Tibial nerve (tissue), 4 donors: ENCODE measurements at regions not wholly inside any gene's neighbourhood (a gene's known extent, or its start where the extent isn't known, plus 50 kb on each side); places are given as distances from the start of the nearest gene placed in this dataset.

Experiments
- DNase-seq, 2 donors: peaks; one replicate each; pipeline ENCODE4 v3.0.0-alpha.2; 2019; ENCODE audit warnings: low spot score in 2 of 2
- H3K27ac ChIP-seq, 4 donors: fragments of 200-600 bp; sonication (generic) in 3 of 4; one replicate each; pipeline ENCODE4 v1.5.1; 2017 to 2019; ENCODE audit warnings: mild to moderate bottlenecking in 1 of 4
- H3K27me3 ChIP-seq, 2 donors: fragments of 200-600 bp; sonication (generic) in 1 of 2; one replicate each; pipeline versions ENCODE4 v1.5.1 to v1.6.0; 2017 to 2019
- H3K36me3 ChIP-seq, 3 donors: fragments of 200-600 bp; sonication (generic); one replicate each; pipeline ENCODE4 v1.5.1; 2018 to 2019
- H3K4me1 ChIP-seq, 4 donors: fragments of 200-600 bp; sonication (generic) in 3 of 4; one replicate each; pipeline ENCODE4 v1.5.1; 2017 to 2019
- H3K4me3 ChIP-seq, 4 donors: fragments of 200-600 bp; sonication (generic) in 3 of 4; one replicate each; pipeline ENCODE4 v1.5.1; 2017 to 2019; ENCODE audit warnings: mild to moderate bottlenecking in 1 of 4, moderate library complexity in 1 of 4
- H3K9me3 ChIP-seq, 4 donors: fragments of 200-600 bp; sonication (generic) in 3 of 4; one replicate each; pipeline ENCODE4 v1.5.1; 2017 to 2019
- EP300 ChIP-seq, 2 donors: sonication (generic); formaldehyde crosslinking; IDR thresholded peaks; one replicate each; pipeline ENCODE4 v1.6.1; 2017; ENCODE audit warnings: antibody characterized with exemption in 2 of 2, mild to moderate bottlenecking in 1 of 2
- POLR2A ChIP-seq, 2 donors: fragments of 450-650 bp; IDR thresholded peaks; one replicate each; pipeline ENCODE4 v1.6.1; 2017; ENCODE audit warnings: antibody characterized with exemption in 2 of 2, mild to moderate bottlenecking in 2 of 2, moderate library complexity in 2 of 2
- WGBS, 2 donors: methylation state at CpG; one replicate each; pipeline ENCODE4 v1.1.5; 2018; 5-methylcytosine and 5-hydroxymethylcytosine counted together
- TF ChIP-seq, protein P1 (sequence below), 5 experiments: fragments of 200-600 bp in 3 of 5; fragments of 450-650 bp in 2 of 5; sonication (generic) in 3 of 5; IDR thresholded peaks; one replicate each; pipeline ENCODE4 v1.5.1; 2016 to 2019; ENCODE audit warnings: antibody characterized with exemption in 5 of 5, mild to moderate bottlenecking in 3 of 5, moderate library complexity in 2 of 5

DNA sequence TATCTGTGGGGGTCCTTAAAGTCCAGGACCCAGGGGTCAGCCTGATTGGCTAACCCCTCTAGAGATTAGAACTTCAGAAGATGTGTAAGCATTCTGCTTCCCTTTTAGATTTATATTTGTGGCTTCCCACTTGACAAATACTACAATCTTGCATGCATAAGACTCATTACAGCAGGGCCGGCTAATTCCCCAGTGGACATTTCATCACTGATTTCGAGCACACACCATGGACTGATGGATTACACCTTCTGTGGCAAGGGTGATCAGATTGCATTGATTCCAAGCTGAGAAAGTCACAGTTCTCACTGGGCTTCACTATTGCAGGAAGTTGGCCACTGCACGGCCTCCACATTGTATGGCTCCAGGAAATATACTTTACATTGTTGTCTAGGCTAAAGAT is 65.8 kb upstream of the DAPK1 start:
- Histone ChIP-seq H3K9me3 (no peaks in the 10 kb centered on the region), H3K4me1 (no peaks in the 10 kb centered on the region), H3K27me3 (no peaks in the 10 kb centered on the region), H3K36me3 (no peaks in the 10 kb centered on the region), H3K4me3 (no peak overlapping the region), H3K27ac (no peak overlapping the region)
- 89 to 90% methylated on average over 3 of the region's 3 CpGs for WGBS, 2 donors
- DNase-seq, result no peak
- TF ChIP-seq, protein P1, sequence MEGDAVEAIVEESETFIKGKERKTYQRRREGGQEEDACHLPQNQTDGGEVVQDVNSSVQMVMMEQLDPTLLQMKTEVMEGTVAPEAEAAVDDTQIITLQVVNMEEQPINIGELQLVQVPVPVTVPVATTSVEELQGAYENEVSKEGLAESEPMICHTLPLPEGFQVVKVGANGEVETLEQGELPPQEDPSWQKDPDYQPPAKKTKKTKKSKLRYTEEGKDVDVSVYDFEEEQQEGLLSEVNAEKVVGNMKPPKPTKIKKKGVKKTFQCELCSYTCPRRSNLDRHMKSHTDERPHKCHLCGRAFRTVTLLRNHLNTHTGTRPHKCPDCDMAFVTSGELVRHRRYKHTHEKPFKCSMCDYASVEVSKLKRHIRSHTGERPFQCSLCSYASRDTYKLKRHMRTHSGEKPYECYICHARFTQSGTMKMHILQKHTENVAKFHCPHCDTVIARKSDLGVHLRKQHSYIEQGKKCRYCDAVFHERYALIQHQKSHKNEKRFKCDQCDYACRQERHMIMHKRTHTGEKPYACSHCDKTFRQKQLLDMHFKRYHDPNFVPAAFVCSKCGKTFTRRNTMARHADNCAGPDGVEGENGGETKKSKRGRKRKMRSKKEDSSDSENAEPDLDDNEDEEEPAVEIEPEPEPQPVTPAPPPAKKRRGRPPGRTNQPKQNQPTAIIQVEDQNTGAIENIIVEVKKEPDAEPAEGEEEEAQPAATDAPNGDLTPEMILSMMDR (IDR thresholded peaks at IDR 0.05), result no peak
- no peak for TF ChIP-seq POLR2A (IDR thresholded peaks at IDR 0.05)
- TF ChIP-seq EP300 (IDR thresholded peaks at IDR 0.05), result no peak

DNA sequence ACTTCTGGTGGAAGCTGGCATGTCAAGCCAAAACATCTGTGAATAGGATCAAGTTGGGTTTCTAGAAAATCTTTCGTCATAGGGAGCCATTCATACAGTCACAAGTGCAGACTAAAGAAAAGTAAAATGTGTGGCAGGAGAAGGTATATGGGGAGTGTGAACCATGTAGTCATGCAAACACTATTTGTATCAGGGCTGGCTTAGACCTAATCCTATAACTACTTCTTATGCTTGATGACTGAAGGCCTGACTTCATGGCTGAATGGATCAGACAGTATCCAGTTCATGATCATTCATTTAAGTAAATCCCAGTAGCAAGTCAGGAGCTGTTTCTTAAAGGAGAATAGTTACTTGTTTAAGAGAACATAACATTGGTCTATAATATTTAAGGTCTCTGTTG is 63.8 kb upstream of the DAPK1 start:
- H3K4me1 ChIP-seq, result no peaks in the 10 kb centered on the region
- no peaks in the 10 kb centered on the region for H3K36me3 ChIP-seq
- TF ChIP-seq EP300 (IDR thresholded peaks at IDR 0.05), result no peak
- no peak for TF ChIP-seq POLR2A (IDR thresholded peaks at IDR 0.05)
- TF ChIP-seq, protein P1 (IDR thresholded peaks at IDR 0.05), result no peak
- H3K4me3 ChIP-seq, result no peak overlapping the region
- H3K9me3 ChIP-seq, result no peaks in the 10 kb centered on the region
- DNase-seq, result no peak
- WGBS, 2 donors, result 93 to 100% methylated on average over 1 of the region's 1 CpG
- no peaks in the 10 kb centered on the region for H3K27me3 ChIP-seq
- no peak overlapping the region for H3K27ac ChIP-seq

DNA sequence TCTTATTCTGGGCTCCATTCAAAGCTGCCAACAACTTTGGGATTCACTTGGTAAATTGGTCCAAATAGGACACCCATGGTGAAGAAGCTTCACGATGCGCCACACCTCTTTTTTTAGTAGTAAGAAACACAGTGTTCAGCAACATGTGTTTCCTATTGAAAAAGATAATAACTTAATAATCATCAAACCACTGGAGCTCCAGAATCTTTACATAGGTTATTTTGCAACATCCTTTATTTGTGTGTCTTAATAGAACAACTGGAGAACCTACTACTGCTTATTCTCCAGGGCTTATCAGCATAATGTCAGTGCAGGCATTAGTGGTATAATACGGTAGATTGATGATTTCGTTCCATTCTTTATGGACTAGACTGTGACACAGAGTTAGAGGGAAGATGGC is 63.3 kb upstream of the DAPK1 start:
- WGBS, 2 donors, result 81 to 84% methylated on average over 4 of the region's 4 CpGs
- Histone ChIP-seq H3K4me3 (no peak overlapping the region), H3K27me3 (no peaks in the 10 kb centered on the region), H3K36me3 (no peaks in the 10 kb centered on the region), H3K27ac (no peak overlapping the region), H3K9me3 (no peaks in the 10 kb centered on the region), H3K4me1 (no peaks in the 10 kb centered on the region)
- no peak for TF ChIP-seq EP300 (IDR thresholded peaks at IDR 0.05)
- no peak for DNase-seq

DNA sequence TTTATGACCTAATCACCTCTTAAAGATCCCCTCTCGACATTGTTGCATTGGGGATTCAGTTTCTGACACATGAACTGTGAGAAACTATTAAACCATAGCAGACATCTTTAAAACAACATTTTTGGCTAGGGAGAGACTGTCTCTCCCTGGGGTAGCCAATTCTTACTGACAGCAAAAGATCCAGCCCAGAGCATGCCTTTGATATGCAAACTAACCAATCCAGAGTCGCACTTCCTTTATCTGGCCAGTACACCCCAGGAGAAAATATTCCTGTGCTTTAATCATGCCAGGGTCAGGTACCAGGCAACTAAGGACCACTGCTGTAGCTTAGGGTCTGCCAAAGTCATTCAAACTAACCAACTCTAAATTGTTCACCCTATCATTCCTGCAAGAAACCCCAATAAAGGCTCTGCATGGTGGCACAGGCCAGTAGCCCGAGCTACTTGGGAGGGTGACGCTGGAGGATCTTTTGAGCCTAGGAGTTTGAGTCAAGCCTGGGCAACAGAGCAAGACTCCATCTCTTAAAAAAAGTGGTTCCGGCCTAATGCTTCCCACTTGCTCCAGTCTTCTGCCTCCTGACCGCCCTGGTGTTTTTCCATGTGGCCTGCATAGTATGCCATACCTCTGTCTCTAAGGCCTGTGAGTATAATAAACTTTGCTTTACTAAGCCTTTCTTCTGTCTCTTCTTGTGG is 62.3 kb upstream of the DAPK1 start:
- H3K4me1 ChIP-seq, result no peaks in the 10 kb centered on the region
- no peak overlapping the region for H3K4me3 ChIP-seq
- DNase-seq, result no peak
- no peaks in the 10 kb centered on the region for H3K9me3 ChIP-seq
- TF ChIP-seq EP300 (IDR thresholded peaks at IDR 0.05) (no peak), POLR2A (IDR thresholded peaks at IDR 0.05) (no peak)
- TF ChIP-seq, protein P1 (IDR thresholded peaks at IDR 0.05), result no peak
- H3K27ac ChIP-seq, result no peak overlapping the region
- H3K27me3 ChIP-seq, result no peaks in the 10 kb centered on the region
- WGBS, 2 donors, result 75% methylated on average over 5 to 6 of the region's 6 CpGs
- H3K36me3 ChIP-seq, result no peaks in the 10 kb centered on the region

DNA sequence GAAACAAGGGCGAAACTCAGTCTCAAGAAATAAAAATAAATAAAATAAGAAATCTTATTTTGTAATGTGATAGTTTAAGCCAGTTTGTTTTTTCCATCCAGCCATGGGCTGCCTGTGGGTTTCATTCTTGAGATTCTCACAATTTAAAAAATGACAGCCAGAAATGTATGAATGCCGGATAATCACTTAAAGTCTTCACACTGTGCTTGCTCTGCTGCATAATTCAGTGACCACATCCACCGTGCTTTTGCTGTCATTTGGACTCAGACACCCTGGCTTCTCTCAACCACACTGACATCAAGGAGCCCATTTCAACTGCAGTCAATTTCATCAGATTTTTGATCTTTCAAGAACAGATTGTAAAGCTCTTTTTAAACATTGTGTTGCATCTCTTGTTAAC is 61.0 kb upstream of the DAPK1 start:
- WGBS, 2 donors, result 66 to 67% methylated on average over 3 of the region's 3 CpGs
- TF ChIP-seq POLR2A (IDR thresholded peaks at IDR 0.05) (no peak), EP300 (IDR thresholded peaks at IDR 0.05) (no peak)
- DNase-seq, result no peak
- H3K36me3 ChIP-seq, result no peaks in the 10 kb centered on the region
- no peak overlapping the region for H3K4me3 ChIP-seq
- H3K27ac ChIP-seq, result no peak overlapping the region
- no peaks in the 10 kb centered on the region for H3K9me3 ChIP-seq
- H3K27me3 ChIP-seq, result no peaks in the 10 kb centered on the region
- no peaks in the 10 kb centered on the region for H3K4me1 ChIP-seq

DNA sequence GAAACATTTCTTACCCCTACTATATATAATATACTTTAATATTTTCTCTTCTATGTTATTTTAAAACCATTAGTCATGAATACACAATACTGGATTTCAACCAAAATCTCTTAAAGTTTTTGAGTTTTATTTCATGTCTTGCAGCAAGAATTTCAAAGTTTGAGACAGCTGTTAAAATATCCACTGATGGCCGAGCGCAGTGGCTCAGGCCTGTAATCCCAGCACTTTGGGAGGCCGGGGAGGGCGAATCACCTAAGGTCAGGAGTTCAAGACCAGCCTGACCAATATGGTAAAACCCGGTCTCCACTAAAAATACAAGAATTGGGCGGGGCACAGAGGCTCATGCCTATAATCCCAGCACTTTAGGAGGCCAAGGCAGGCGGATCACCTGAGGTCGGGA is 59.7 kb upstream of the DAPK1 start:
- WGBS, 2 donors, result 76 to 77% methylated on average over 8 of the region's 8 CpGs
- no peaks in the 10 kb centered on the region for H3K4me1 ChIP-seq
- no peak for DNase-seq
- H3K9me3 ChIP-seq, result no peaks in the 10 kb centered on the region
- TF ChIP-seq EP300 (IDR thresholded peaks at IDR 0.05) (no peak), POLR2A (IDR thresholded peaks at IDR 0.05) (no peak)
- TF ChIP-seq, protein P1 (IDR thresholded peaks at IDR 0.05), result no peak
- no peak overlapping the region for H3K4me3 ChIP-seq
- no peak overlapping the region for H3K27ac ChIP-seq
- no peaks in the 10 kb centered on the region for H3K27me3 ChIP-seq
- H3K36me3 ChIP-seq, result no peaks in the 10 kb centered on the region
